ENCODE measurements at regions not wholly inside any gene's neighbourhood (a gene's known extent, or its start where the extent isn't known, plus 50 kb on each side); places are given as distances from the start of the nearest gene placed in this dataset.
"Not testable (repeated sequence)": the region's sequence is repeated elsewhere in the genome, so short reads cannot be mapped to it uniquely, and the experiment has no call there.

DNA sequence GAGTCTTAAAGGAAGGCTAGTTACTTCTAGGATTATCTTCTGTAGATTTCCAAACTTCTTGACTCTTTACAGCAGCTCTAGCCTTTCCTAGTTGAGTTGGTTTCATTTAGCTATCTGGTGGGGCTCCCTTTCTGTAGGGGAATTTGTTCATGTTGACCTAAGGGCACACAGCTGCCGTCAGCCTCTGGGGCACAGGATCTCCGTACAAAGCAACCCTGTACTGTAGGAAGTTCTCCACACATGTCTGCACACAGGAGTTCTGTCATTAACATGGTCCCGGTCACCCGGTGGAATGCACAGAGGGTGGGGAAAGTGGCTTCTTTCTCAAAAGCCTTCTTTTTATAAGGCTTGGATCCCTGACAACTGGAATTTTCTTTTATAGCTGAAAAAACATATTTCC lies 88.7 kb upstream of the TNIK start:
- DNase-seq (ENCODE audit: low read depth), result no peak

DNA sequence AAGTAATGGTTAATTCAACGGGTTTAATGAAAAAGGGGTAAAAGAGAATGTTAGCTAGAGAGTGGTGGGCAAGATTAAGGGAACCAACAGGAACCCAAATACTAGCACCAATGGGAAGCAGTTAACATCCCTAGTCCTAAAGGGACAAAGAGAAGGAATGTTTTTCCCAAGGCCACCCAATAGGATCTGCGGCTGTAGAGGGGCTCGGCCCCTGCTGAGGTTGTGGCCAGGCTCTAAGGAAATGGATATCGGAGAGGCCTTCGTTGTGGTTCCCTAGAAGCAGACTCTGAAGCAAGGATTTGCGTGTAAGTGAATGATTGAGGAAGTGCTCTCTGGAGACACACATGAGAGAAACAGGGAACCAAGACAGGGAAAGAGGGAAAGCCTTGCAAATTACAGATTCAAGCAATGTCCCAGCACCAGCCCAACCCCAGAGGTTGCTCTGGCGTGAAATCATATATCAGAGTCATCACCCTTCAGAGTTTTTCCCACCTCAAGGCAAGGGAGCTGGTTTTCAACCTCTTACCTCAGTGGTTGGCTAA lies 83.6 kb upstream of the TNIK start:
- no peak for DNase-seq (ENCODE audit: low read depth)

DNA sequence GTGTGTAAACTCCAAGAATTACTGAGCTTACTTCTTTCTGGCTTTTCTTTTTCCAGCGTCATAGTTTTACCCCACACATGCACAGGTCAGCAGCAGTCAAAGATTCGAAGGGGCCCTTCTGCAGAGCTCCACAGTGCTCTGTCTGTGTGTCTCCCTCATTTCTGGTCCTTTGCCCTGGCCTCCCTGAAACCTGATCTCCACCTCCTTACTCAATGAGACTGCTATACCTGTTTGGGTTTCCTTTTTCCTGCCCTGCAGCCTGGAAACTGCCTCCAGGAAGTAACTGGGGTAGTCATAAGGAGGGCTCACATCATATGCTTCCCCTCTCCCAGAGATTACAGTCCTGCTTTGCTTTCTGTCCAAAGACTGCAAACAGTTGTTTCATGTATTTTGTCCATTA lies 82.8 kb upstream of the TNIK start:
- DNase-seq (ENCODE audit: low read depth), result no peak

DNA sequence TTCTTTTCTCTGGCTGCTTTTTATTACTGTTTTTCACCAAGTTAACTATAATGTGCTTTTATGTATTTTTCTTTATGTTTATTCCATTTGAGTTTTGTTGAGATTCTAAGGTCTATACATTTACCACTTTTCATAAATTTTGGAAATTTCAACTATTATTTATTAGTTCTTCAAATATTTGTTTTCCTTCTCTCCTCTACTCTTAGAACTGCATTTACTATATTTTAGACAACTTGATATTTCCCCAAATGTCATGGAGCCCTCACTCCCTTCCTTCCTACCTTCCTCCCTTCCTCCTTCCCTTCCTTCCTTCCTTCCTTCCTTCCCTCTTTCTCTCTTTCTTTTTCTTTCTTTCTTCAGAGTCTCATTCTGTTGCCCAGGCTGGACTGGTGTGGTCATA lies 81.4 kb upstream of the TNIK start:
- DNase-seq (ENCODE audit: low read depth), result no peak

DNA sequence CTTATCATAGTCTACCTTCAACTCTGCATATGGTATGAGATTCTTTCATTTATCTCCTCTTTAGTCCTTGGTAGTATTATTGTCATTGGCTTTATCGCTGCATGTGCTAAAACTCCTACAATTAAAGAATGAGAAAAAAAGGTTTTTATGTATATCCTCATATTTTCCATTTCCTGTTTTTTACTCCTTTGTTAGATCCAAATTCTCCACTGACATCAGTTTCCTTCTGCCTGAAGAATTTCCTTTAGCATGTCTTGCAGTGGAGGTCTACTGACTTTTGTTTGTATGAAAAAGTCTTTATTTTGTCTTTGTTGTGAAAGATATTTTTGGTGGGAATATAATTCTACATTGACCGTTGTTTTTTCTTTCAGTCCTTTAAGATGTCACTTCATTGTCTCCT lies 81.0 kb upstream of the TNIK start:
- no peak for DNase-seq (ENCODE audit: low read depth)

DNA sequence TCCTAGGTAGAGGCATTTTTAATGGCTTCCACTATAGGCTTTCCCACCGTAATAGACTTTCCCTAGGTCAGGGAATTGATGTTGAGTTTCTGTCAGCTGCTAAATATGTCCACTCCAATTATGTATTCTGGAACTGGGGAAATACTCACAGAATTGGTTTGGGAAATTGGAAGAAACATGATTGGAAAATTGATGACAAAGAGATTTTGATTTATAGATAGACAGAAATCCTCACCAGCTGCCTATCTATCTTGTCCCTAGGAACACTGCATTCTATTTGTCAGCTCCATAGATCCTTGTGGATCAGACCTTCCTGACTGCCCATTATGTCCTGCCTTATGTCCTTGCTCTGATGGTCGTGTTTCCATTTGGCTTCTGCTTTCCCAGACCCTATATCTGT lies 75.6 kb upstream of the TNIK start:
- DNase-seq (ENCODE audit: low read depth), result no peak

DNA sequence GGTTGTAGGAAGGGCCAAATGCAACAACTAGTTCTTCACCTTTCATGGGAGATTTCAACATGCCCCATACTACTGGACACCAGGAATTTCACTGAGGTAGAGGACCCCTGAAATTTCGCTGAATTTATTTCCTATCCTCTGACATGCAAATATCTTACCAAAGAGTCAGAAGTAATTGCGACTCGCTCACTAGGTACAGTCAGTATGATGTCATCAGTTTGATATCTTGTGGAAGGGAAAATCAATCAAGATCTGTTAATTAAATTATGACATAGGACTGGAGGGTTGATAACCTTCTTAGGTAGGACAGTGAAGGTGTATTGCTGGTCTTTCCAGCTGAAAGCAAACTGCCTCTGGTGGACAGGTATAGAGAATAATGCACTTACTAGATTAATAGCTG lies 74.9 kb upstream of the TNIK start:
- no peak for DNase-seq (ENCODE audit: low read depth)

DNA sequence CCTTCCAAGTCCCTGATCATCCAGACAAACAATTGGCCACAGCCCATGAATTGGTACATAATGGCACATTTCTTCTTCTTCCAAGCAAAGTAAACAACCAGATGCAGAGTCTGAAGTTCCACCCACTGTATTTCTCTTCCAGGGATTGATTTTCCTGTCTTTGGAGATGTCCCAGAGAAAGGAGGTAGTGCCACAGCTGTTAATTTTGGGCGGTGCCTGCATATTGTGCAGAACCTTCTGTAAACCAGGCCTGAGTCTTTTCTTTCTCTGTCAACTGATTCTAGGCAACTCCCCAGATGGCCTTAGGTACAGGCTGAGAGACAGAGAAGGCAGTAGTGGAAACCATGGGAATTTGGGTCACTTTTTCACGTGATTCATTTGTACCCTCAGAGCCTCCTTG lies 73.5 kb upstream of the TNIK start:
- no peak for DNase-seq (ENCODE audit: low read depth)

DNA sequence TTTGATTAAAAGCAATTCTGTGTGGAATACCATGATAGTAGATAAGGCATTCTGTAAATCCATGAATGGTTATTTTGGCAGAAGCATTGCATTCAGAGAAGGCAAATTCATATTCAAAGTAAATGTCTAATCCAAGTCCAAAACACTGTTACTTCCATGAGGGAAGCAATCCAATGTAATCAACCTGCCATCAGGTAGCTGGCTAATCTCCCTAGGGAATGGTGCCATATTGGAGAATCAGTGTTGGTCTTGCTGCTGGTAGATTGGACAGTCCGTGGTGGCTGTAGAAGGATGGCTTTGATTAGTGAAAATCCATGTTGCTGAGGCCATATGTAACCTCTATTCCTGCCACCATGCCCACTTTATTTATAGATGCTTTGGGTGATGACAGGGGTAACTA lies 72.1 kb upstream of the TNIK start:
- DNase-seq (ENCODE audit: low read depth), result no peak

DNA sequence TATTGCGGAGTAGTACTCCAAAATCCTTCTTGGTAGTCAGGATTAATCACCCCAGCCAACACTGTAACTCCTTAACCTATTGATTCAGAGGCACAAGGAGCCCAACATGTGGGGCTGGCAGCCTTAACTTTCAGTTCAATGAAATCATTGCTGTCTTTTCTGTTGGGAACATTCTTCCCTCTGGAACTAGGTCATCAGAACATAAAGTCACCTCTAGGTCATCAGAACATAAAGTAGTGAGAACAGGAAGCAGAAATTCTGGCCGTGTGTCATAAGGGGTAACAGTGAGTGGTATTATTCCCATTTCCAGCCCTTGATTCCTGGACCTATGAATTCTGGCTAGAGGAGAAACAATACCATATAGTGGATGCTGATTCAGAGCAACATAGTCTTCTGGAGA lies 71.5 kb upstream of the TNIK start:
- peak; percentile 14 for DNase-seq (ENCODE audit: low read depth)

DNA sequence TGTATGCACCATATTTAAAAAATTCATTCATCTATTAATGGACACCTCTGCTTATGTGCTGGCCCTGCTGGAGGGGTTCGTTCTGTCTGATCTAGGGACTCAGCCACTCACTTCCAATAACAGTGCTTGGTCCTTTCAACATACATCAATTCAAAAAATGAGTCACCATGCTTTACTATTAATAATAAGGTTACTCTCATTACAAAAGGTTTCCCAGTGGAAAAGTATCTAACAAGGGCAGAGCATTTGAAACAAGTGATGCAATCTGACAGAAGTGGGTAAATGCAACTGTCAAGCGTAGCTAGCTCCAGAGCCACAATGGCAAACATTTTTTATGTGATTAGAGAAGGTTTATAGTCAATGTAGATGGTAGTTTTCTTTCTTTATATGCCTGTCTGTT lies 67.9 kb upstream of the TNIK start:
- DNase-seq (ENCODE audit: low read depth), result no peak

DNA sequence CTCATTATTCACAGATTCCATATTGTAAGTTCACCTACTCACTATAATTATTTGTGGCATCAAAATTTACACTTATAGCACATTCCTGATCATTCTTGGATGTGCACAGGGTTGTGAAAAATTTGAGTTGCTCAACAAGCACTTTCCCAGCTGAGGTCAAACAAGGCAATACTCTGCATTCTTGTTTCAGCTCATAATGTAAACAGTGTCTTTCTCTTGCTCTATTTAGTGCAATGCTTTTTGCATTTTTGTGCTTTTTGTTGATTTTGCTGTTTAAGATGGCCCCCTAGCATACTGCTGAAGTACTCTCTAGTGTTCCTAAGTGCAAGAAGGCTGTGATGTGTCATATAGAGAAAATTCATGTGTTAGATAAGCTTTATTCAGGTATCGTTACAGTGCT lies 66.7 kb upstream of the TNIK start:
- no peak for DNase-seq (ENCODE audit: low read depth)

DNA sequence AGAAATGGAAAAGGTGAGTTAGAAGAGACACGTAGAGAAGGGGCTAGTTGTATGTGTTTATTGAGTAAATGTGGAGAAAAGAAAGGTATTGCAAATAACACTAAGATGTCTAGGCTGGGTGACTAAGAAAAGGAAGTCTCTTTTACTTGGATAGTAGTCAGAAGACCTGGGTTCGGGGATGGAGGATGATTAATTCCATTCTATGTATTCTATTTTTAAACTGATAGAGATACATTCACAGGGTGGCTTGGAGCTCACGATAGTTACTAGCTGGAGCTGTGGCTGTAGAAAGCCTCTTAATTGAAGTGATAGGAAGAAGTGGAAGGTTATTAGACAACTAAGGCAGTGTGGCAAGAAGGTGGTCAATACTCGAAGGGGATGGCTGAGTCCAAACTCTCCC lies 65.9 kb upstream of the TNIK start:
- DNase-seq (ENCODE audit: low read depth), result no peak

DNA sequence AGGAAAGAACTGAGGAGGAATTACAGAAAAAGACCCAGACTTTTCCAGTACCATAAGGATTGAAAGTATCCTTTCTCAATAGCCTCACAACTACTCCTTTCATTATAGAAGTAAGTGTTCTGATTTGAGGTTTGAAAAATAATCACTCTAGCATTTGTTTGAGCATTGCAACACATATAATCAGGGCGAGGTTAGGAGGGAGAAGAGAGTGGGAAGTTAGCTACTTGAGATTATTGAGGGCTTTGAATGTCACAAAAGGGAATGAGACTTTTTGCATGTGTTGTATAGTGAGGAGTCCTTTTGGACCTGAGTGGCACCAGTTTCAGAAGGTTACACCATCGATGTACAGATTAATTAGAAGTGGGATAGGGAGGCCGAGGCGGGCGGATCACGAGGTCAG lies 65.2 kb upstream of the TNIK start:
- no peak for DNase-seq (ENCODE audit: low read depth)

DNA sequence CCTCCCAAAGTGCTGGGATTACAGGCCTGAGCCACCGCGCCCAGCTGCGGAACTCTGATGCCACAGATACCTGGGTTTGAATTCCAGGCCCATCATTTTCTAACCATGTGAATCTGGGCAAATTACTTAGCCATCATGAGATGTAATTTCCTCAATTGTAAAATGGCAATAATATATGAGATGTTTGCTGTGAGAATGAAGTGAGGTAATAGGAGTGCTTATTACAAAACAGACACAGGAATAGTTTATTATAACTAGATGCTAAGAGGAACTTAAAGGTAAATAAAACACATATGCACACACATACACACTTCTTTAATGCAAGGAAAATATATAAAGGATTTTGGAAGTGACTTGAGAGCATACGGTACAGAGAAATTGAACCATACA lies 64.7 kb upstream of the TNIK start:
- DNase-seq (ENCODE audit: low read depth), result no peak

DNA sequence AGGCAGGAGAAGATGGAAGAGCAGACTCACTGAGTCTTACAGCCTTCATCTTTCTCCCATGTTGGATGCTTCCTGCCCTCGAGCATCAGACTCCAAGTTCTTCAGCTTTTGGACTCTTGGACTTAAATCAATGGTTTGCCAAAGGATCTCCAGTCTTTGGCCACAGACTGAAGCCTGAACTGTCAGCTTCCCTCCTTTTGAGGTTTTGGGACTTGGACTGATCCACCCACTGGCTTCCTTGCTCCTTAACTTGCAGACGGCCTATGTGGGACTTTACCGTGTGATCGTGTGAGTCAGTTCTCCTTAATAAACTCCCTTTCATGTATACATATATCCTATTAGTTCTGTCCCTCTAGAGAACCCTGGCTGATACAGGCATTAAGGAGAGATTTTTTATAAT lies 62.4 kb upstream of the TNIK start:
- DNase-seq (ENCODE audit: low read depth), result no peak

DNA sequence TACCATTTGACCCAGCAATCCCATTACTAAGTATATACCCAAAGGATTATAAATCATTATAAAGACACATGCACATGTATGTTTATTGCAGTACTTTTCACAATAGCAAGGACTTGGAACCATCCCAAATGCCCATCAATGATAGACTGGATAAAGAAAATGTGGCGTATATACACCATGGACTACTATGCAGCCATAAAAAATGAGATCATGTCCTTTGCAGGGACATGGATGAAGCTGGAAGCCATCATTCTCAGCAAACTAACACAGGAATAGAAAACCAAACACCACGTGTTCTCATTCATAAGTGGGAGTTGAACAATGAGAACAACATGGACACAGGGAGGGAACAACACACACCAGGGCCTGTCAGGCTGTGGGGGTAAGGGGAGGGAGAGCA lies 59.2 kb upstream of the TNIK start:
- DNase-seq (ENCODE audit: low read depth), result not testable (repeated sequence)

DNA sequence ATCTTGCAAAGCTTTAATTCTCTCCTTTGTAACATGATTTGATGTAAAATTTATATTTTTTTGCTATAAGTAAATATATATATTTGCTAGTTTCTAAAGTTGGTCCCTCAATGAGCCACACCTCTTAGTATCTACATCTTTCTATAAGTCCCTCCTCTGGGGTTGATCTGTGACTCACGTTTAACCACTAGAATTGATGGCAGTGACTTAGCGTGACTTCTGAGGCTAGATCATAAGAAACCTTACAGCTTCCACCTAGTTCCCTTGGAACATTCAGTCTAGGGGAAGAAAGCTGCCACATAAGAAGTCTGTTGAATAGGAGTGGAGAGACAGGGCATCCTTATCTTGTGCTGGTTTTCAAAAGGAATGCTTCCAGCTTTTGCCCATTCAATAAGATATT lies 56.6 kb upstream of the TNIK start:
- DNase-seq (ENCODE audit: low read depth), result no peak

DNA sequence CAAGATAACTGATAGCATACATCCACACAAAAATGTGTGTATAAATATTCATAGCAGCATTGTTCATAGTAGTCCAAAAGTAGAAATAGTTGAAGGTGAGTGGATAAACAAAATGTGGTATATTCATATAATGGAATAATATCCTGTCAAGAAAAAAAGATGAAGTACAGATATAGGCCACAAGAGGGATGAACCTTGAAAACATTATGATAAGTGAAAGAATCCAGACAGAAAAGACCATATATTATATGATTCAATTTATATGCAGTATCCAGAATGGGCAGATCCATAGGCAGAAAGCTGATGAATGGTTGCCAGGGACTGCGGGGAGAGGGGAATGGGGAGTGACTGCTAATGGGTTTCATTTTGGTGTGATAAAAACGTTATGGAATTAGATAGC lies 54.3 kb upstream of the TNIK start:
- no peak for DNase-seq (ENCODE audit: low read depth)

DNA sequence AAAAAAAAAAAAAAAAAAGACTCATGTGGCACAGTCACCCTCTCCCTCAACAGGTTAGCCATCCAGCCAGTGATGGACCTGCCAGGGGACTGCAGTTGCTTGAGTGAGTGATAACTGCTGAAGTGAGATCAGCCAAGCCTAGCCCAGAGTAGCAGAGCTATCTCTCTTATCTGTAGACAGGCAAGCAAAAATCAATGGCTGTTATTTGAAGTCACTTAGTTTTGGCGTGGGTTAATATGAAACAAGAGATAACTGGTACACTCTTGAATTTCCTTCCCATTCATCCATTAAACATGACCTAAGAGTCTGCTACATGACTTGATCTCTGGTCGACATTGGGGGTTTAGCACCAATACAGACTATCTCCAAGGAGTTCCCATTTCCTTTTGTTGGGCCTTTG lies 51.2 kb upstream of the TNIK start:
- no peak for DNase-seq (ENCODE audit: low read depth)
